ENCODE measurements at regions not wholly inside any gene's neighbourhood (a gene's known extent, or its start where the extent isn't known, plus 50 kb on each side); places are given as distances from the start of the nearest gene placed in this dataset.

DNA sequence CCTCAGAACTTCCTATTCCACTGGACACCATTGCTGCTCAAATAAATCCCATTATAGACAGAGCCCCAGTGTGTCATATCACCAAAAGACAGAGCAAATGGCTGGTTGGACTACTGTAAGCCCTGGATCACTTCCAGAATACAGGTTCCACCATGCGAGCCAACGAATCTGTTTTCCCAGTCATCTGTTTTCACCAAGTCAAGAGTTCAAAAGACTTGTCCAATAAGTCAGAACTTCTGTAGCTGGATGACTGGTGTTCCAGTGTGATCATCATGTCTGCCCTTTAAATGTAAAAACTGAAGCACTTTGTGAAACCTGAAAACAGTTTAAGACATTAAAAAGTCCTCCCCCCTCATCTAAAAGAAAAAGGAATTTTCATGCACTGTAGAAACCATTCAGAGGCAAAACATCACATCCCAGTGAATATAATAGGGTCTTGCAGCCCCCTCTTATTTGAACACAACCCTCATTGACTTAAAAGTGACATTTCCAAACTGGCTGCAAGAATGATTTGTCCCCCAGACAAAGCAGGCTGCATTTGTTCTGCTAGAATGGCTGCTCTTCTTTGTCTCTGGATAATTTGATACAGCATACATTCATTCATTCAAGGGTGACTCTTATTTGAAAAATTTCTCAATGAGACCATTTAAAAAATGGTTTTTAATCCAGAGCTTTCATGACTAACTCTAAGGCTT, 64.6 kb upstream of the TANC1 start:
- no peak overlapping the region for H2AFZ ChIP-seq (ENCODE audit: low read length)
- TF ChIP-seq KDM4A (IDR thresholded peaks at IDR 0.05; ENCODE audit: low read depth, low read length, severe bottlenecking) (no peak), FOSL1 (IDR thresholded peaks at IDR 0.05; ENCODE audit: insufficient read depth, low read depth, low read length) (no peak), RBBP5 (IDR thresholded peaks at IDR 0.05; ENCODE audit: borderline replicate concordance, low read depth, low read length) (no peak), SUZ12 (IDR thresholded peaks at IDR 0.05; ENCODE audit: low read length) (no peak), ZNF274 (IDR thresholded peaks at IDR 0.05; ENCODE audit: borderline replicate concordance, extremely low read depth, low read length) (no peak), TAF1 (IDR thresholded peaks at IDR 0.05; ENCODE audit: low read depth, low read length) (no peak), SP4 (IDR thresholded peaks at IDR 0.05; ENCODE audit: low read length) (no peak)
- TF ChIP-seq, protein P1, sequence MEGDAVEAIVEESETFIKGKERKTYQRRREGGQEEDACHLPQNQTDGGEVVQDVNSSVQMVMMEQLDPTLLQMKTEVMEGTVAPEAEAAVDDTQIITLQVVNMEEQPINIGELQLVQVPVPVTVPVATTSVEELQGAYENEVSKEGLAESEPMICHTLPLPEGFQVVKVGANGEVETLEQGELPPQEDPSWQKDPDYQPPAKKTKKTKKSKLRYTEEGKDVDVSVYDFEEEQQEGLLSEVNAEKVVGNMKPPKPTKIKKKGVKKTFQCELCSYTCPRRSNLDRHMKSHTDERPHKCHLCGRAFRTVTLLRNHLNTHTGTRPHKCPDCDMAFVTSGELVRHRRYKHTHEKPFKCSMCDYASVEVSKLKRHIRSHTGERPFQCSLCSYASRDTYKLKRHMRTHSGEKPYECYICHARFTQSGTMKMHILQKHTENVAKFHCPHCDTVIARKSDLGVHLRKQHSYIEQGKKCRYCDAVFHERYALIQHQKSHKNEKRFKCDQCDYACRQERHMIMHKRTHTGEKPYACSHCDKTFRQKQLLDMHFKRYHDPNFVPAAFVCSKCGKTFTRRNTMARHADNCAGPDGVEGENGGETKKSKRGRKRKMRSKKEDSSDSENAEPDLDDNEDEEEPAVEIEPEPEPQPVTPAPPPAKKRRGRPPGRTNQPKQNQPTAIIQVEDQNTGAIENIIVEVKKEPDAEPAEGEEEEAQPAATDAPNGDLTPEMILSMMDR (IDR thresholded peaks at IDR 0.05; ENCODE audit: control extremely low read depth in 1 of 3, insufficient read depth in 1 of 3, low read depth in 1 of 3, low read length in 3 of 3), result no peak
- TF ChIP-seq, protein P2, sequence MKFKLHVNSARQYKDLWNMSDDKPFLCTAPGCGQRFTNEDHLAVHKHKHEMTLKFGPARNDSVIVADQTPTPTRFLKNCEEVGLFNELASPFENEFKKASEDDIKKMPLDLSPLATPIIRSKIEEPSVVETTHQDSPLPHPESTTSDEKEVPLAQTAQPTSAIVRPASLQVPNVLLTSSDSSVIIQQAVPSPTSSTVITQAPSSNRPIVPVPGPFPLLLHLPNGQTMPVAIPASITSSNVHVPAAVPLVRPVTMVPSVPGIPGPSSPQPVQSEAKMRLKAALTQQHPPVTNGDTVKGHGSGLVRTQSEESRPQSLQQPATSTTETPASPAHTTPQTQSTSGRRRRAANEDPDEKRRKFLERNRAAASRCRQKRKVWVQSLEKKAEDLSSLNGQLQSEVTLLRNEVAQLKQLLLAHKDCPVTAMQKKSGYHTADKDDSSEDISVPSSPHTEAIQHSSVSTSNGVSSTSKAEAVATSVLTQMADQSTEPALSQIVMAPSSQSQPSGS (IDR thresholded peaks at IDR 0.05; ENCODE audit: low read length), result no peak

More for the DNA sequence above, 64.6 kb upstream of the TANC1 start:
- Histone ChIP-seq H2BK12ac (ENCODE audit: low read depth, low read length) (no peak overlapping the region), H3K9me3 (ENCODE audit: insufficient read depth in 2 of 2, low read depth in 1 of 2, low read length in 1 of 2) (no peaks in the 10 kb centered on the region), H2AK5ac (ENCODE audit: low read depth, low read length) (no peak overlapping the region), H3K23ac (ENCODE audit: insufficient read length) (no peak overlapping the region), H2BK5ac (ENCODE audit: low read depth, low read length) (no peak overlapping the region), H3K79me2 (ENCODE audit: control insufficient read depth in 1 of 2, insufficient read depth in 2 of 2, low read length in 2 of 2) (no peaks in the 10 kb centered on the region), H3K27ac (ENCODE audit: low read depth, low read length) (no peak overlapping the region), H2BK15ac (ENCODE audit: low read length) (no peak overlapping the region), H4K5ac (ENCODE audit: insufficient read length, low read depth, low read length) (no peak overlapping the region), H3K4me2 (ENCODE audit: insufficient read depth in 1 of 2, low read depth in 2 of 2, low read length in 2 of 2) (no peak overlapping the region), H3K23me2 (ENCODE audit: low read depth, low read length) (no peaks in the 10 kb centered on the region), H3K36me3 (ENCODE audit: control insufficient read depth in 2 of 4, insufficient read depth in 4 of 4, low read length in 3 of 4) (no peaks in the 10 kb centered on the region), H3K56ac (replicated peaks; ENCODE audit: insufficient read length, low read depth, low read length) (no peak overlapping the region), H4K91ac (replicated peaks; ENCODE audit: insufficient read length, low read length) (no peak overlapping the region), H3K79me1 (ENCODE audit: low read depth, low read length) (no peaks in the 10 kb centered on the region), H2BK120ac (replicated peaks; ENCODE audit: low read depth, low read length) (no peak overlapping the region), H2BK20ac (ENCODE audit: low read length) (no peak overlapping the region), H3K9ac (replicated peaks in 1 of 4; ENCODE audit: extremely low read depth in 1 of 4, low read depth in 3 of 4, low read length in 3 of 4) (no peak overlapping the region), H4K20me1 (replicated peaks in 1 of 2; ENCODE audit: control insufficient read depth in 1 of 2, insufficient read depth in 2 of 2, low read length in 2 of 2) (no peaks in the 10 kb centered on the region), H3K4ac (replicated peaks; ENCODE audit: insufficient read length, low read depth, low read length) (no peak overlapping the region), H3K4me1 (replicated peaks in 1 of 4; ENCODE audit: control insufficient read depth in 3 of 4, insufficient read depth in 4 of 4, low read length in 3 of 4) (no peaks in the 10 kb centered on the region), H3K18ac (ENCODE audit: extremely low read depth, low read length) (no peak overlapping the region), H3K27me3 (replicated peaks in 1 of 4; ENCODE audit: control insufficient read depth in 3 of 4, extremely low read depth in 1 of 4, insufficient read depth in 3 of 4, low read length in 3 of 4) (no peaks in the 10 kb centered on the region), H3K4me3 (ENCODE audit: extremely low read depth in 1 of 4, insufficient read depth in 2 of 4, low read depth in 3 of 4, low read length in 4 of 4) (no peak overlapping the region), H3K14ac (ENCODE audit: insufficient read length) (no peak overlapping the region), H4K8ac (ENCODE audit: extremely low read depth, insufficient read depth, low read length) (no peak overlapping the region)
- POLR2A ChIA-PET (ENCODE audit: partially characterized antibody), result interaction anchor here (1.0 kb wide), 1 partner anchor 215 kb away, joined by 4 read pairs; no protein-coding TSS in a partner anchor
- CTCF ChIA-PET (ENCODE audit: partially characterized antibody), result interaction anchor here (0.6 to 3.6 kb wide), 9 partner anchors 10 to 893 kb away, joined by 3 to 28 read pairs (median 5); no protein-coding TSS in a partner anchor
- WGBS, 2 experiments (ENCODE audit: extremely low coverage in 1 of 2, insufficient coverage in 1 of 2, insufficient read length in 1 of 2, insufficient replicate concordance in 2 of 2, low coverage in 1 of 2, low lambda C conversion rate in 2 of 2, missing lambda C conversion rate in 1 of 2), result 100% methylated on average over 2 of the region's 2 CpGs; no CpG with 5 or more reads in 1 of the 2 experiments
- FAIRE-seq (no peak), DNase-seq (ENCODE audit: low read depth in 1 of 2, low spot score in 2 of 2) (no peak)
